CD4-positive, alpha-beta memory T cell (primary cell): ENCODE measurements at regions not wholly inside any gene's neighbourhood (a gene's known extent, or its start where the extent isn't known, plus 50 kb on each side); places are given as distances from the start of the nearest gene placed in this dataset.

ENCODE experiments used
- CTCF ChIA-PET: fragments of 350-600 bp; sonication (Branson Sonifier 250); formaldehyde crosslinking; loops from one replicate; lab custom pipeline; 2021; ENCODE audit warnings: inconsistent platforms; ENCODE audit not compliant: partially characterized antibody; lab: Charles Lee
- POLR2A ChIA-PET: fragments of 350-600 bp; sonication (Branson Sonifier 250); formaldehyde crosslinking; loops from one replicate; lab custom pipeline; 2021; ENCODE audit not compliant: partially characterized antibody; lab: Charles Lee
- DNase-seq, 5 donors: peaks; one replicate each; pipeline versions ENCODE4 v3.0.0 to v3.0.0-alpha.2; 2020 to 2022; ENCODE audit warnings: mixed read lengths in 1 of 5
- H3K27ac ChIP-seq: one replicate; pipeline ENCODE4 v1.7.0; 2013; ENCODE audit warnings: low read depth, low read length
- H3K27me3 ChIP-seq: 2 replicates; pipeline ENCODE4 v1.7.0; 2013; ENCODE audit warnings: mild to moderate bottlenecking, low read length, moderate library complexity; ENCODE audit not compliant: insufficient read depth
- H3K36me3 ChIP-seq: 2 replicates; pipeline ENCODE4 v1.7.0; 2013; ENCODE audit warnings: mild to moderate bottlenecking, low read length, moderate library complexity; ENCODE audit not compliant: insufficient read depth
- H3K4me1 ChIP-seq: 2 replicates; pipeline ENCODE4 v1.7.0; 2013; ENCODE audit warnings: mild to moderate bottlenecking, low read length, moderate library complexity; ENCODE audit not compliant: insufficient read depth
- H3K4me3 ChIP-seq, 2 donors: one replicate each; pipeline ENCODE4 v1.7.0; 2013; ENCODE audit warnings: low read length in 2 of 2, mild to moderate bottlenecking in 1 of 2
- H3K9me3 ChIP-seq, 2 donors: one replicate each; pipeline ENCODE4 v1.7.0; 2013; ENCODE audit warnings: low read length in 2 of 2, control low read depth in 1 of 2; ENCODE audit not compliant: control insufficient read depth in 1 of 2
- H3K27ac Mint-ChIP-seq, 7 donors: one replicate each; pipeline ENCODE4 v1.8.0; 2020 to 2021; ENCODE audit warnings: mixed read lengths in 7 of 7, mild to moderate bottlenecking in 6 of 7, inconsistent platforms in 3 of 7, moderate library complexity in 3 of 7
- H3K27me3 Mint-ChIP-seq, 2 donors: one replicate each; pipeline ENCODE4 v1.8.0; 2020 to 2021; ENCODE audit warnings: mixed read lengths in 2 of 2
- H3K36me3 Mint-ChIP-seq, 2 donors: one replicate each; pipeline ENCODE4 v1.8.0; 2020 to 2021; ENCODE audit warnings: mixed read lengths in 2 of 2, inconsistent platforms in 1 of 2, mild to moderate bottlenecking in 1 of 2
- H3K4me1 Mint-ChIP-seq, 4 donors: one replicate each; pipeline ENCODE4 v1.8.0; 2020 to 2021; ENCODE audit warnings: mixed read lengths in 4 of 4, mild to moderate bottlenecking in 1 of 4
- H3K4me3 Mint-ChIP-seq, 8 donors: one replicate each; pipeline ENCODE4 v1.8.0; 2020 to 2021; ENCODE audit warnings: mixed read lengths in 8 of 8, mild to moderate bottlenecking in 7 of 8, moderate library complexity in 6 of 8, inconsistent platforms in 3 of 8
- H3K9me3 Mint-ChIP-seq, 8 donors: one replicate each; pipeline ENCODE4 v1.8.0; 2020 to 2021; ENCODE audit warnings: mixed read lengths in 8 of 8, mild to moderate bottlenecking in 5 of 8, inconsistent platforms in 3 of 8, moderate library complexity in 1 of 8
- intact Hi-C: fragments of 100-400 bp; cut with micrococcal nuclease; formaldehyde crosslinking; loops from one replicate; pipeline ENCODE4 v1.15.1; 2023

GRCh38 chr6:120173250-120173649, 823.7 kb upstream of the MAN1A1 start:
- CTCF ChIA-PET, result no interaction called here
- Mint-ChIP-seq H3K27me3 (no peaks in the 10 kb centered on the region), H3K36me3 (no peaks in the 10 kb centered on the region), H3K9me3 (peaks cover 0 to 5% (median 0%) of the 10 kb centered on the region in 8 donors), H3K4me1 (no peaks in the 10 kb centered on the region), H3K4me3 (no peak overlapping the region), H3K27ac (no peak overlapping the region)
- no peak overlapping the region for H3K27ac ChIP-seq
- no peaks in the 10 kb centered on the region for H3K27me3 ChIP-seq
- H3K36me3 ChIP-seq, result no peaks in the 10 kb centered on the region
- POLR2A ChIA-PET, result no interaction called here
- no peaks in the 10 kb centered on the region for H3K4me1 ChIP-seq
- DNase-seq, result no peak
- H3K9me3 ChIP-seq, result no peaks in the 10 kb centered on the region
- intact Hi-C loops, result no loop called here
- no peak overlapping the region for H3K4me3 ChIP-seq

GRCh38 chr6:120164531-120164930, 815.0 kb upstream of the MAN1A1 start:
- Histone ChIP-seq H3K36me3 (no peaks in the 10 kb centered on the region), H3K4me1 (no peaks in the 10 kb centered on the region), H3K4me3 (no peak overlapping the region), H3K27ac (no peak overlapping the region), H3K9me3 (no peaks in the 10 kb centered on the region), H3K27me3 (no peaks in the 10 kb centered on the region)
- peaks cover 0 to 1% (median 0%) of the 10 kb centered on the region in 8 donors for H3K9me3 Mint-ChIP-seq
- no peak overlapping the region for H3K4me3 Mint-ChIP-seq
- POLR2A ChIA-PET, result no interaction called here
- no peaks in the 10 kb centered on the region for H3K27me3 Mint-ChIP-seq
- no peak overlapping the region for H3K27ac Mint-ChIP-seq
- CTCF ChIA-PET, result no interaction called here
- intact Hi-C loops, result no loop called here
- H3K4me1 Mint-ChIP-seq, result no peaks in the 10 kb centered on the region
- no peak for DNase-seq
- no peaks in the 10 kb centered on the region for H3K36me3 Mint-ChIP-seq

- H3K27ac Mint-ChIP-seq, result no peak overlapping the region
- H3K27ac ChIP-seq, result no peak overlapping the region
- H3K27me3 ChIP-seq, result no peaks in the 10 kb centered on the region
- peaks cover 0 to 4% (median 0%) of the 10 kb centered on the region in 8 donors for H3K9me3 Mint-ChIP-seq
- H3K4me3 Mint-ChIP-seq, result no peak overlapping the region
- no peaks in the 10 kb centered on the region for H3K36me3 Mint-ChIP-seq
- H3K27me3 Mint-ChIP-seq, result no peaks in the 10 kb centered on the region
- no peaks in the 10 kb centered on the region for H3K9me3 ChIP-seq
- intact Hi-C loops, result no loop called here
- ChIA-PET CTCF (no interaction called here), POLR2A (no interaction called here)
- H3K4me1 ChIP-seq, result no peaks in the 10 kb centered on the region
- no peaks in the 10 kb centered on the region for H3K36me3 ChIP-seq
- no peak for DNase-seq
- no peaks in the 10 kb centered on the region for H3K4me1 Mint-ChIP-seq
- H3K4me3 ChIP-seq, result no peak overlapping the region
These were observed 808.3 kb upstream of the MAN1A1 start for GRCh38 chr6:120157873-120158272.

GRCh38 chr6:120147071-120147871, 797.7 kb upstream of the MAN1A1 start:
- intact Hi-C loops, result no loop called here
- Histone ChIP-seq H3K4me1 (no peaks in the 10 kb centered on the region), H3K9me3 (no peaks in the 10 kb centered on the region), H3K4me3 (no peak overlapping the region), H3K36me3 (no peaks in the 10 kb centered on the region), H3K27me3 (no peaks in the 10 kb centered on the region), H3K27ac (no peak overlapping the region)
- H3K4me1 Mint-ChIP-seq, result no peaks in the 10 kb centered on the region
- H3K36me3 Mint-ChIP-seq, result no peaks in the 10 kb centered on the region
- no peak overlapping the region for H3K4me3 Mint-ChIP-seq
- H3K27ac Mint-ChIP-seq, result no peak overlapping the region
- H3K27me3 Mint-ChIP-seq, result no peaks in the 10 kb centered on the region
- peaks cover 0 to 19% (median 6%) of the 10 kb centered on the region in 8 donors for H3K9me3 Mint-ChIP-seq
- DNase-seq, result no peak
- POLR2A ChIA-PET, result no interaction called here
- CTCF ChIA-PET, result interaction anchor here (0.9 kb wide), 1 partner anchor 8 kb away, joined by 3 read pairs; no protein-coding TSS in a partner anchor

- Mint-ChIP-seq H3K4me1 (no peaks in the 10 kb centered on the region), H3K27me3 (no peaks in the 10 kb centered on the region), H3K4me3 (no peak overlapping the region), H3K27ac (no peak overlapping the region), H3K36me3 (no peaks in the 10 kb centered on the region), H3K9me3 (peaks cover 0 to 5% (median 0%) of the 10 kb centered on the region in 8 donors)
- Histone ChIP-seq H3K27me3 (no peaks in the 10 kb centered on the region), H3K4me3 (no peak overlapping the region), H3K27ac (no peak overlapping the region), H3K9me3 (no peaks in the 10 kb centered on the region), H3K4me1 (no peaks in the 10 kb centered on the region), H3K36me3 (no peaks in the 10 kb centered on the region)
- ChIA-PET POLR2A (no interaction called here), CTCF (no interaction called here)
- intact Hi-C loops, result no loop called here
- DNase-seq, result no peak
These were observed 792.0 kb upstream of the MAN1A1 start for GRCh38 chr6:120141601-120142000.

- H3K9me3 ChIP-seq, result no peaks in the 10 kb centered on the region
- POLR2A ChIA-PET, result no interaction called here
- CTCF ChIA-PET, result no interaction called here
- Mint-ChIP-seq H3K36me3 (no peaks in the 10 kb centered on the region), H3K27ac (no peak overlapping the region), H3K4me3 (no peak overlapping the region), H3K27me3 (no peaks in the 10 kb centered on the region), H3K9me3 (peaks cover 0 to 5% (median 0%) of the 10 kb centered on the region in 8 donors), H3K4me1 (no peaks in the 10 kb centered on the region)
- H3K36me3 ChIP-seq, result no peaks in the 10 kb centered on the region
- H3K27ac ChIP-seq, result no peak overlapping the region
- intact Hi-C loops, result no loop called here
- H3K4me3 ChIP-seq, result no peak overlapping the region
- H3K27me3 ChIP-seq, result no peaks in the 10 kb centered on the region
- no peak for DNase-seq
- no peaks in the 10 kb centered on the region for H3K4me1 ChIP-seq
These were observed 787.9 kb upstream of the MAN1A1 start for GRCh38 chr6:120137492-120137891.

- Histone ChIP-seq H3K27ac (no peak overlapping the region), H3K9me3 (no peaks in the 10 kb centered on the region), H3K36me3 (no peaks in the 10 kb centered on the region), H3K27me3 (no peaks in the 10 kb centered on the region), H3K4me1 (no peaks in the 10 kb centered on the region), H3K4me3 (no peak overlapping the region)
- H3K27ac Mint-ChIP-seq, result no peak overlapping the region
- ChIA-PET POLR2A (interaction anchor here (0.6 kb wide), 1 partner anchor 294 kb away, joined by 3 read pairs; no protein-coding TSS in a partner anchor), CTCF (no interaction called here)
- H3K9me3 Mint-ChIP-seq, result peaks cover 0 to 4% (median 0%) of the 10 kb centered on the region in 8 donors
- H3K27me3 Mint-ChIP-seq, result no peaks in the 10 kb centered on the region
- no peak overlapping the region for H3K4me3 Mint-ChIP-seq
- no peaks in the 10 kb centered on the region for H3K36me3 Mint-ChIP-seq
- no peak for DNase-seq
- H3K4me1 Mint-ChIP-seq, result no peaks in the 10 kb centered on the region
- intact Hi-C loops, result no loop called here
These were observed 779.7 kb upstream of the MAN1A1 start for GRCh38 chr6:120129228-120129627.
